ENCODE measurements at regions not wholly inside any gene's neighbourhood (a gene's known extent, or its start where the extent isn't known, plus 50 kb on each side); places are given as distances from the start of the nearest gene placed in this dataset.

DNA sequence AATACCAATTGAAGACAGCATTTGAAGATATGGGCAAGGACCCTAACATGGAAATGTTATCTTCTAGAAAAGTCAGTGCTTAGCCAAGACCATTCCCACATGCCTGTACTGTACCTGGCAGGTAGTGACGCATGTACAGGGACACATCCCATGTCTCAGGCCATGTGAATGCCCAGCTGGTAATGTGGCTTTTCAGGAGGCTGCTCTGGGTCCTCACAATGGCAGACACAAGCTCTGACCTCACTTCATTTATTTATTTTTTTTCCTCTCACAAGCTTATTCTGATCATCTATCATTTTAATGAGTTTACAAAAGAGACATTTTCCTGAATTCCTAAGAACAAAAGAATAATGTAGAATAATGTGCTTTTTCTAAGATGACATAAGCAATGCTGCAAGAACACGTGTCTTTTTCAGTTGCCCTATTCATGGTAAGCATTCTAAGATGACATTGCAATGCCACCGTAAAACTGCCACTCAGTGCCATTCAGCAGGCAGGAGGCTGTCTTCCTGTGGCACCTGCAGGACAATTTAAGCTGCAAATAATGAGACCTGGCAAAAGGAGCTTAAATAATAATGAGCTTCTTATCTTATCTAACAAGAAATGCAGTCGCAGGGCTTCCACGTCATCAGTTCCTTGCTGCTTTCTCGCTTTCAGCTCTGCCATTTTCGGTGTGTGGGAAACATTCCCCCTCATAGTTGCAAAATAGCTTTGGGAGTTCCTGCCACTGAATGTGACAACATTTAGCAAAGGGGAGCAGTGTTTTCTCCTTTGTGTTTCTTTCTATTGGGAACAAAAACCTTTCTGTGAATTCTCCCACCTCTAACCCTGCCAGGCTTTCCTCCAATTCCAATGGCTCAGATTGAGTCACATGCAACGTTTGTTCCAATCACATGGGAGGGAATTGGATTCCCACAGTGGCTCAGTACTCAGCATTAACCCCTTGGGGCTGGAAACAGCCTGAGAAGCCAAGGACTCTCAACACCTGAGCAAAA is 113.0 kb downstream of the SEC23IP start:
- TF ChIP-seq EZH2phosphoT487 (IDR thresholded peaks at IDR 0.05; ENCODE audit: borderline replicate concordance, low read length) = no peak
- TF ChIP-seq, protein P1, sequence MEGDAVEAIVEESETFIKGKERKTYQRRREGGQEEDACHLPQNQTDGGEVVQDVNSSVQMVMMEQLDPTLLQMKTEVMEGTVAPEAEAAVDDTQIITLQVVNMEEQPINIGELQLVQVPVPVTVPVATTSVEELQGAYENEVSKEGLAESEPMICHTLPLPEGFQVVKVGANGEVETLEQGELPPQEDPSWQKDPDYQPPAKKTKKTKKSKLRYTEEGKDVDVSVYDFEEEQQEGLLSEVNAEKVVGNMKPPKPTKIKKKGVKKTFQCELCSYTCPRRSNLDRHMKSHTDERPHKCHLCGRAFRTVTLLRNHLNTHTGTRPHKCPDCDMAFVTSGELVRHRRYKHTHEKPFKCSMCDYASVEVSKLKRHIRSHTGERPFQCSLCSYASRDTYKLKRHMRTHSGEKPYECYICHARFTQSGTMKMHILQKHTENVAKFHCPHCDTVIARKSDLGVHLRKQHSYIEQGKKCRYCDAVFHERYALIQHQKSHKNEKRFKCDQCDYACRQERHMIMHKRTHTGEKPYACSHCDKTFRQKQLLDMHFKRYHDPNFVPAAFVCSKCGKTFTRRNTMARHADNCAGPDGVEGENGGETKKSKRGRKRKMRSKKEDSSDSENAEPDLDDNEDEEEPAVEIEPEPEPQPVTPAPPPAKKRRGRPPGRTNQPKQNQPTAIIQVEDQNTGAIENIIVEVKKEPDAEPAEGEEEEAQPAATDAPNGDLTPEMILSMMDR (IDR thresholded peaks at IDR 0.05; ENCODE audit: low read depth, low read length, poor library complexity, severe bottlenecking) = no peak
